ENCODE measurements at regions not wholly inside any gene's neighbourhood (a gene's known extent, or its start where the extent isn't known, plus 50 kb on each side); places are given as distances from the start of the nearest gene placed in this dataset.

- ChIA-PET SMC1A (ENCODE audit: uncharacterized antibody, unreplicated experiment) (interaction anchor here (0.8 kb wide), 1 partner anchor 10 kb away, joined by 3 read pairs; no protein-coding TSS in a partner anchor), POLR2A (interaction anchor here (0.6 kb wide), 1 partner anchor 142 kb away, joined by 5 read pairs; no protein-coding TSS in a partner anchor), CTCF (no interaction called here), RAD21 (ENCODE audit: unreplicated experiment) (no interaction called here)
- intact Hi-C loops (cut with micrococcal nuclease; ENCODE audit: unreplicated experiment): no loop called here
- Histone ChIP-seq H3K79me2 (ENCODE audit: control insufficient read depth, insufficient read depth, low read length) (no peaks in the 10 kb centered on the region), H3K36me3 (ENCODE audit: control insufficient read depth in 2 of 2, insufficient read depth in 2 of 2, low read length in 1 of 2) (no peaks in the 10 kb centered on the region), H4K20me1 (ENCODE audit: control insufficient read depth, insufficient read depth) (no peaks in the 10 kb centered on the region), H3K4me1 (ENCODE audit: control insufficient read depth, insufficient read depth, low read length) (no peaks in the 10 kb centered on the region), H3K4me3 (no peak overlapping the region), H3K9ac (ENCODE audit: control insufficient read depth, insufficient read depth, low read length) (no peak overlapping the region), H3K4me2 (ENCODE audit: control insufficient read depth, insufficient read depth) (no peak overlapping the region), H2AFZ (ENCODE audit: control insufficient read depth, low read depth, low read length) (no peak overlapping the region), H3K9me3 (replicated peaks; ENCODE audit: control insufficient read depth, insufficient read depth, low read length) (no peaks in the 10 kb centered on the region; the same call in 2 of the 3 replicates), H3K27ac (ENCODE audit: control insufficient read depth, insufficient read depth) (no peak overlapping the region), H3K27me3 (replicated peaks in 1 of 2; ENCODE audit: control insufficient read depth in 2 of 2, insufficient read depth in 2 of 2, low read length in 1 of 2) (no peaks in the 10 kb centered on the region)
- FAIRE-seq (no peak), ATAC-seq (no peak), DNase-seq (ENCODE audit: low read depth, low spot score) (no peak)
- in situ Hi-C loops (cut with MboI): no loop called here
- BruUV-seq (replicated peaks): no TSS peak
- WGBS (ENCODE audit: insufficient coverage, insufficient replicate concordance, low lambda C conversion rate, missing lambda C conversion rate): 26% methylated on average over 7 of the region's 7 CpGs
- TF ChIP-seq, protein P1, sequence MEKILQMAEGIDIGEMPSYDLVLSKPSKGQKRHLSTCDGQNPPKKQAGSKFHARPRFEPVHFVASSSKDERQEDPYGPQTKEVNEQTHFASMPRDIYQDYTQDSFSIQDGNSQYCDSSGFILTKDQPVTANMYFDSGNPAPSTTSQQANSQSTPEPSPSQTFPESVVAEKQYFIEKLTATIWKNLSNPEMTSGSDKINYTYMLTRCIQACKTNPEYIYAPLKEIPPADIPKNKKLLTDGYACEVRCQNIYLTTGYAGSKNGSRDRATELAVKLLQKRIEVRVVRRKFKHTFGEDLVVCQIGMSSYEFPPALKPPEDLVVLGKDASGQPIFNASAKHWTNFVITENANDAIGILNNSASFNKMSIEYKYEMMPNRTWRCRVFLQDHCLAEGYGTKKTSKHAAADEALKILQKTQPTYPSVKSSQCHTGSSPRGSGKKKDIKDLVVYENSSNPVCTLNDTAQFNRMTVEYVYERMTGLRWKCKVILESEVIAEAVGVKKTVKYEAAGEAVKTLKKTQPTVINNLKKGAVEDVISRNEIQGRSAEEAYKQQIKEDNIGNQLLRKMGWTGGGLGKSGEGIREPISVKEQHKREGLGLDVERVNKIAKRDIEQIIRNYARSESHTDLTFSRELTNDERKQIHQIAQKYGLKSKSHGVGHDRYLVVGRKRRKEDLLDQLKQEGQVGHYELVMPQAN (conservative IDR thresholded peaks at IDR 0.05): no peak
- TF ChIP-seq JUND (IDR thresholded peaks at IDR 0.05; ENCODE audit: low read depth, low read length) (no peak), EZH2 (IDR thresholded peaks at IDR 0.05; ENCODE audit: borderline replicate concordance, control insufficient read depth, low read depth, low read length) (no peak), SIX5 (IDR thresholded peaks at IDR 0.05; ENCODE audit: low read depth, low read length, severe bottlenecking) (no peak), CREM (IDR thresholded peaks at IDR 0.05; ENCODE audit: low read depth) (no peak), RBBP5 (conservative IDR thresholded peaks at IDR 0.05) (no peak), SUZ12 (IDR thresholded peaks at IDR 0.05; ENCODE audit: unreplicated experiment) (no peak), JUNB (IDR thresholded peaks at IDR 0.05) (no peak), TCF7 (IDR thresholded peaks at IDR 0.05; ENCODE audit: borderline replicate concordance) (no peak), KDM1A (IDR thresholded peaks at IDR 0.05; ENCODE audit: borderline replicate concordance) (no peak), RUNX3 (IDR thresholded peaks at IDR 0.05; ENCODE audit: low read length) (no peak), SKIL (IDR thresholded peaks at IDR 0.05; ENCODE audit: low read depth, poor library complexity, severe bottlenecking) (no peak), ZNF207 (IDR thresholded peaks at IDR 0.05; ENCODE audit: borderline replicate concordance) (no peak), KAT2A (conservative IDR thresholded peaks at IDR 0.05; ENCODE audit: control insufficient read depth, low read depth, low read length) (no peak), NR2C1 (IDR thresholded peaks at IDR 0.05) (no peak)
- TF ChIP-seq, protein P2, sequence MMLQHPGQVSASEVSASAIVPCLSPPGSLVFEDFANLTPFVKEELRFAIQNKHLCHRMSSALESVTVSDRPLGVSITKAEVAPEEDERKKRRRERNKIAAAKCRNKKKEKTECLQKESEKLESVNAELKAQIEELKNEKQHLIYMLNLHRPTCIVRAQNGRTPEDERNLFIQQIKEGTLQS (IDR thresholded peaks at IDR 0.05; ENCODE audit: borderline replicate concordance, extremely low read depth, low read depth, low read length): no peak
Measured at GRCh38 chr12:127253797-127254327, 1013.1 kb upstream of the TMEM132C start.
